ENCODE measurements at regions not wholly inside any gene's neighbourhood (a gene's known extent, or its start where the extent isn't known, plus 50 kb on each side); places are given as distances from the start of the nearest gene placed in this dataset.

- Histone ChIP-seq H3K36me3 (replicated peaks in 1 of 2; ENCODE audit: insufficient read depth in 1 of 2, low read depth in 2 of 2) (no peaks in the 10 kb centered on the region), H3K27me3 (no peaks in the 10 kb centered on the region), H3K9me3 (no peaks in the 10 kb centered on the region), H3K4me1 (no peaks in the 10 kb centered on the region), H3K27ac (no peak overlapping the region), H3K4me3 (no peak overlapping the region)
- no peak for TF ChIP-seq POLR2A (IDR thresholded peaks at IDR 0.05)
- TF ChIP-seq, protein P1, sequence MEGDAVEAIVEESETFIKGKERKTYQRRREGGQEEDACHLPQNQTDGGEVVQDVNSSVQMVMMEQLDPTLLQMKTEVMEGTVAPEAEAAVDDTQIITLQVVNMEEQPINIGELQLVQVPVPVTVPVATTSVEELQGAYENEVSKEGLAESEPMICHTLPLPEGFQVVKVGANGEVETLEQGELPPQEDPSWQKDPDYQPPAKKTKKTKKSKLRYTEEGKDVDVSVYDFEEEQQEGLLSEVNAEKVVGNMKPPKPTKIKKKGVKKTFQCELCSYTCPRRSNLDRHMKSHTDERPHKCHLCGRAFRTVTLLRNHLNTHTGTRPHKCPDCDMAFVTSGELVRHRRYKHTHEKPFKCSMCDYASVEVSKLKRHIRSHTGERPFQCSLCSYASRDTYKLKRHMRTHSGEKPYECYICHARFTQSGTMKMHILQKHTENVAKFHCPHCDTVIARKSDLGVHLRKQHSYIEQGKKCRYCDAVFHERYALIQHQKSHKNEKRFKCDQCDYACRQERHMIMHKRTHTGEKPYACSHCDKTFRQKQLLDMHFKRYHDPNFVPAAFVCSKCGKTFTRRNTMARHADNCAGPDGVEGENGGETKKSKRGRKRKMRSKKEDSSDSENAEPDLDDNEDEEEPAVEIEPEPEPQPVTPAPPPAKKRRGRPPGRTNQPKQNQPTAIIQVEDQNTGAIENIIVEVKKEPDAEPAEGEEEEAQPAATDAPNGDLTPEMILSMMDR (IDR thresholded peaks at IDR 0.05) = no peak
- 80 to 88% methylated on average over 3 to 6 of the region's 6 CpGs for WGBS, 2 donors
- DNase-seq (no peak), ATAC-seq (no peak)
- intact Hi-C loops (cut with DNase I) = no loop called here
Observed at GRCh38 chr20:39974966-39975501, 714.0 kb downstream of the MAFB start.

DNA sequence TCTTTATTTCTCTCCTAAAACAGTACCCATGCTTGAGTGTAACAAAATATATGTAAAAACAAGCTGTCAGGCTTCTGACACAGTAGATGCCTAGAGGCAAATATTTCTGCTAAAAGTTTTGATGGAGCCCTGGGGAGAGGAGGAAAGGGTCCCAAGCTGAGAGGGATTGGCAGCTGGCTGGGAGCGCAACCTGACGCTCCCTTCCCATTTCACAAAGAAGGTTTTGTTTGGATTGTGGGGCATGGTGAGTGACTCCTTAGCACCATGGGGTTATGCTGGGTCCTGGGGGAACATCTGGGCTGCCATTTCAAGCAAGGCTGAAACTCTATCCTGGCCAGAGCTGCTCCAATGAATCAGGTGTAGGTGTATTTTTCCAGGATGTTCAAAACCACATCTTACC is 720.5 kb downstream of the MAFB start:
- ATAC-seq = no peak
- no peak for DNase-seq
- Histone ChIP-seq H3K9me3 (no peaks in the 10 kb centered on the region), H3K27ac (no peak overlapping the region), H3K27me3 (no peaks in the 10 kb centered on the region), H3K4me3 (no peak overlapping the region), H3K4me1 (no peaks in the 10 kb centered on the region), H3K36me3 (replicated peaks in 1 of 2; ENCODE audit: insufficient read depth in 1 of 2, low read depth in 2 of 2) (no peaks in the 10 kb centered on the region)
- TF ChIP-seq POLR2A (IDR thresholded peaks at IDR 0.05) = no peak
- TF ChIP-seq, protein P1 (IDR thresholded peaks at IDR 0.05) = no peak
- WGBS, 2 donors = 72 to 86% methylated on average over 2 of the region's 2 CpGs
- intact Hi-C loops (cut with DNase I) = no loop called here

DNA sequence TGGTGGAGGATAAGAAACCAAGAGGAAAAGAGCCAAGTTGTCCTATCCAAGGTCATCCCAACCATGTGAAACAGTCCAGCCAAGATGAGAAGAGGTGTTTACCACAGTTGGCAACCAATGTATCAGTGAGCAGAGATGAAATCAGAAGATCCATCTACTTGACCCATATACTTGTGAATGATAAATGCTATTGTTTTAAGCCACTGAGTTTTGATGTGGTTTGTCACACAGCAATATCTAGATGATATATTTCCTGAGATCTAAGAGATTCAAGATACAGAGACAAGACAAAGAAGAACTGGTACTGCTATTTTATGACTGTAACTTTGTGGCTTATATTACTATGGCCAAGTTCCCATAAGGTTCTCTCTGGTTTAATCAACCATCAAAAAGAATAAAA is 721.2 kb downstream of the MAFB start:
- no peak for TF ChIP-seq POLR2A (IDR thresholded peaks at IDR 0.05)
- TF ChIP-seq, protein P1 (IDR thresholded peaks at IDR 0.05) = no peak
- H3K27me3 ChIP-seq = no peaks in the 10 kb centered on the region
- H3K4me3 ChIP-seq = no peak overlapping the region
- intact Hi-C loops (cut with DNase I) = no loop called here
- no peak for ATAC-seq
- no peaks in the 10 kb centered on the region for H3K4me1 ChIP-seq
- H3K27ac ChIP-seq = no peak overlapping the region
- no peak for DNase-seq
- H3K36me3 ChIP-seq (replicated peaks in 1 of 2; ENCODE audit: insufficient read depth in 1 of 2, low read depth in 2 of 2) = no peaks in the 10 kb centered on the region
- no peaks in the 10 kb centered on the region for H3K9me3 ChIP-seq

- Histone ChIP-seq H3K27me3 (no peaks in the 10 kb centered on the region), H3K4me3 (no peak overlapping the region), H3K9me3 (no peaks in the 10 kb centered on the region), H3K4me1 (peaks cover 11% of the 10 kb centered on the region), H3K27ac (no peak overlapping the region), H3K36me3 (replicated peaks in 1 of 2; ENCODE audit: insufficient read depth in 1 of 2, low read depth in 2 of 2) (no peaks in the 10 kb centered on the region)
- 69 to 73% methylated on average over 6 of the region's 6 CpGs for WGBS, 2 donors
- DNase-seq = no peak
- intact Hi-C loops (cut with DNase I) = no loop called here
- no peak for ATAC-seq
- TF ChIP-seq POLR2A (IDR thresholded peaks at IDR 0.05) = no peak
- TF ChIP-seq, protein P1 (IDR thresholded peaks at IDR 0.05) = no peak
Observed at GRCh38 chr20:39961637-39962244, 727.3 kb downstream of the MAFB start.

Measured in body of pancreas (tissue), 4 donors.